Spleen (tissue), 11 donors: ENCODE measurements at regions not wholly inside any gene's neighbourhood (a gene's known extent, or its start where the extent isn't known, plus 50 kb on each side); places are given as distances from the start of the nearest gene placed in this dataset.

Source experiments
- DNase-seq: peaks from one replicate; pipeline ENCODE4 v3.0.0-alpha.2; 2020
- H3K27ac ChIP-seq, 8 donors: fragments of 200-600 bp; sonication (generic) in 7 of 8; 1 replicate in 4 of 8; 2 replicates in 4 of 8; pipeline versions ENCODE4 v1.5.0 to v1.8.0; 2016 to 2021; ENCODE audit warnings: inconsistent platforms in 4 of 8, mild to moderate bottlenecking in 4 of 8, moderate library complexity in 1 of 8
- H3K27me3 ChIP-seq, 7 donors: fragments of 200-600 bp; sonication (generic) in 6 of 7; replicated peaks in 1 of 7; 1 replicate in 4 of 7; 2 replicates in 3 of 7; pipeline versions ENCODE4 v1.5.0 to v1.8.0; 2016 to 2021; ENCODE audit warnings: inconsistent platforms in 3 of 7, mild to moderate bottlenecking in 1 of 7
- H3K36me3 ChIP-seq, 6 donors: fragments of 200-600 bp; sonication (generic) in 5 of 6; 1 replicate in 4 of 6; 2 replicates in 2 of 6; pipeline versions ENCODE4 v1.5.0 to v1.8.0; 2016 to 2021; ENCODE audit warnings: inconsistent platforms in 2 of 6
- H3K4me1 ChIP-seq, 6 donors: fragments of 200-600 bp; sonication (generic) in 5 of 6; 1 replicate in 3 of 6; 2 replicates in 3 of 6; pipeline versions ENCODE4 v1.5.0 to v1.8.0; 2016 to 2021; ENCODE audit warnings: inconsistent platforms in 3 of 6
- H3K4me3 ChIP-seq, 8 donors: fragments of 200-600 bp; sonication (generic) in 7 of 8; 1 replicate in 4 of 8; 2 replicates in 4 of 8; pipeline versions ENCODE4 v1.5.0 to v1.8.0; 2016 to 2021; ENCODE audit warnings: inconsistent platforms in 4 of 8, mild to moderate bottlenecking in 4 of 8, moderate library complexity in 2 of 8
- H3K9me3 ChIP-seq, 8 donors: fragments of 200-600 bp; sonication (generic) in 7 of 8; 1 replicate in 4 of 8; 2 replicates in 4 of 8; pipeline versions ENCODE4 v1.5.0 to v1.8.0; 2016 to 2021; ENCODE audit warnings: inconsistent platforms in 4 of 8
- CTCF ChIP-seq, 11 experiments: fragments of 200-600 bp in 7 of 11; fragments of 450-650 bp in 4 of 11; sonication (generic) in 4 of 11; IDR thresholded peaks in 8 of 11; conservative IDR thresholded peaks in 3 of 11; 1 replicate in 7 of 11; 2 replicates in 4 of 11; pipeline versions ENCODE4 v1.4.0 to v1.8.0; 2016 to 2021; ENCODE audit warnings: antibody characterized with exemption in 11 of 11, inconsistent platforms in 4 of 11, mild to moderate bottlenecking in 1 of 11
- POLR2A ChIP-seq, 3 donors: fragments of 450-650 bp; IDR thresholded peaks; one replicate each; pipeline ENCODE4 v1.5.1; 2017; ENCODE audit warnings: antibody characterized with exemption in 3 of 3, mild to moderate bottlenecking in 1 of 3
- POLR2AphosphoS5 ChIP-seq, 3 donors: sonication (generic); formaldehyde crosslinking; IDR thresholded peaks; one replicate each; pipeline ENCODE4 v1.5.1; 2017; ENCODE audit warnings: antibody characterized with exemption in 3 of 3
- WGBS, 5 donors: extraction: QIAGEN DNeasy Blood & Tissue Kit in 3 of 5; methylation state at CpG; one replicate each; pipeline versions ENCODE4 v1.1.5 to v1.1.7; 2013 to 2018; 5-methylcytosine and 5-hydroxymethylcytosine counted together
- intact Hi-C: fragments of 100-400 bp; cut with DNase I; formaldehyde crosslinking; loops from one replicate; pipeline ENCODE4 v1.15.0; 2023; ENCODE audit warnings: low total_unique reads
- donor health status: healthy with polysubstance abuse.
- donor health status: DM: no; HTN: no; CAD: no; lungs with moderate emphysema.
- donor health status: DM: no; HTN: no; CAD: no.
- donor health status: Bipolar disorder and iron deficiency.
- donor health status: healthy.
- donor health status: DM: no; HTN: no; CAD: no.
- donor health status: DM: yes; HTN: yes; CAD: no.

- intact Hi-C loops: no loop called here
- H3K4me3 ChIP-seq: no peak overlapping the region
- DNase-seq: no peak
- no peak overlapping the region for H3K27ac ChIP-seq
- H3K36me3 ChIP-seq: no peaks in the 10 kb centered on the region
- WGBS, 5 donors: 77 to 87% (median 80%) methylated on average over 4 of the region's 4 CpGs
- TF ChIP-seq CTCF (IDR thresholded peaks at IDR 0.05 in 8 of 11, conservative IDR thresholded peaks at IDR 0.05 in 3 of 11): no peak
- no peak for TF ChIP-seq POLR2A (IDR thresholded peaks at IDR 0.05)
- TF ChIP-seq POLR2AphosphoS5 (IDR thresholded peaks at IDR 0.05): no peak
- H3K27me3 ChIP-seq: no peaks in the 10 kb centered on the region
- H3K4me1 ChIP-seq: no peaks in the 10 kb centered on the region
- H3K9me3 ChIP-seq: no peaks in the 10 kb centered on the region
Measured at GRCh38 chr14:53409969-53410368, 256.8 kb upstream of the DDHD1 start.

DNA sequence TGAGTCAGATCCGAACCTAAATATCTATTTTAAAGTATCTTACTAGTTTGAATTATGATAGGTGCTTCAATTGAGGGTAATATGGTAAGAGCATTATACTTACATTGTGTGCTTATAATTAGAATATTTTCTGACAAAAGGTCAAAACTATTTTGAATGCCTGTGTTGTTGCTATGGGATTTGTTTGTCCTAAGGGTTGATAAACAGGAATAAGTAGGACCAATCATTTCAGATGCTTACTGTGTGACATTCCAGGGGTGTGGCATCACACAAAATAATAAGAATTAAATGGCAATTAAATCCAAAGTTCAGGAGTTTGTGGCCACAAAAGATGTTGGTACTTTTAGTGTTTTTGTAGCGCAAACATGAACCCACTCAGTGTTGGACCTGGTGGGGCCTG, 256.2 kb upstream of the DDHD1 start:
- H3K36me3 ChIP-seq: no peaks in the 10 kb centered on the region
- H3K27me3 ChIP-seq: no peaks in the 10 kb centered on the region
- 75 to 87% (median 78%) methylated on average over 2 of the region's 2 CpGs for WGBS, 5 donors
- H3K4me3 ChIP-seq: no peak overlapping the region
- H3K27ac ChIP-seq: no peak overlapping the region
- intact Hi-C loops: no loop called here
- no peaks in the 10 kb centered on the region for H3K9me3 ChIP-seq
- no peaks in the 10 kb centered on the region for H3K4me1 ChIP-seq
- TF ChIP-seq POLR2AphosphoS5 (IDR thresholded peaks at IDR 0.05) (no peak), POLR2A (IDR thresholded peaks at IDR 0.05) (no peak), CTCF (IDR thresholded peaks at IDR 0.05 in 8 of 11, conservative IDR thresholded peaks at IDR 0.05 in 3 of 11) (no peak)
- no peak for DNase-seq

DNA sequence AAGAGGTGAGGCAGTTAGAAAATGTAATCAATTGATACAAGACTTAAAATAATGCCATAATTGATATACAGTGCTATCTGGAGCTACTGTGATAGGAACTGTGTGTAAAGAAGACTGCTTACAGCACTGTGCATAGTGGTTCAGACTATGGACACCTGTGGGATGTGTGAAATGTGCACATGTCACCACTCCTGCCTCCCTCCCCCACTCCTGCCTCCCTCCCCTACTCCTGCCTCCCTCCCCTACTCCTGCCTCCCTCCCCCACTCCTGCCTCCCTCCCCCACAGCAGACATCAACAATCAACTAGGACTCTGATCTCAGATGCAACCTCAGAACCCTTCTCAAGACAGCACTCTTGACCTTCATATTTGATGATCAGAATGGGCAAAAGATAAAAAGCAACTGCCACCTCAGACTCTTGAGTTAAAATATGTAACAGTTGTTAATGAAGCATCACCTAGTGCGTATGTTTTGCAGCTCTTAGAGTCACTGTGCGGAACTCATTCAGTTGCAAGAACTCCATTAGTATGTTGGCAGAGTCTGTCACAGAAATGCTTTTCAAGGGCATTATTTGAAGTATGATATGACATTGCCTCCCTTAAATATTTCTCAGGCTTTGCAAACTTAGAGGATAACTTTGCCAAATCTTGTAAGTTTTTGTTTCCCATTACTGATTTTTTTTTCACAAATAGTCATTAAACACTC, 255.2 kb upstream of the DDHD1 start:
- Histone ChIP-seq H3K4me3 (no peak overlapping the region), H3K27me3 (no peaks in the 10 kb centered on the region), H3K27ac (no peak overlapping the region), H3K4me1 (no peaks in the 10 kb centered on the region), H3K36me3 (no peaks in the 10 kb centered on the region), H3K9me3 (no peaks in the 10 kb centered on the region)
- WGBS, 5 donors: 84 to 98% (median 90%) methylated on average over 2 of the region's 2 CpGs
- TF ChIP-seq POLR2AphosphoS5 (IDR thresholded peaks at IDR 0.05) (no peak), POLR2A (IDR thresholded peaks at IDR 0.05) (no peak), CTCF (IDR thresholded peaks at IDR 0.05 in 8 of 11, conservative IDR thresholded peaks at IDR 0.05 in 3 of 11) (no peak)
- no peak for DNase-seq
- intact Hi-C loops: no loop called here

DNA sequence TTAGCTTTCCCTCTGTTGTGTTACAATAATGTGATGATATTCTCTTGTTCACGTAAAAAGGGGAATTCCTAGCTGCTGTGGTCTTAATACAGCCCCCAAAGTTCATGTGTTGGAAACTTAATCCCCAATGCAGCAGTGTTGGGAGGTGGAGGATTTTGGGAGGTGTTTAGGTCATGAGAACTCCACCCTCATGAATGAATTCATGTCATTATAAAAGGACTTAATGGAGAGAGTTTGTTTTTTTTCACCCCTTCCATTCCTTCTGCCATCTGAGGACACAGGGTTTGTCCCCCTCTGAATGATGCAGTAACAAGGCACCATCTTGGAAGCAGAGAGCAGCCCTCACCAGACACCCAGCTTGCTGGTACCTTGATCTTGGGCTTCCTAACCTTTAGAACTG, 253.4 kb upstream of the DDHD1 start:
- Histone ChIP-seq H3K4me3 (no peak overlapping the region), H3K4me1 (no peaks in the 10 kb centered on the region), H3K27me3 (no peaks in the 10 kb centered on the region), H3K36me3 (no peaks in the 10 kb centered on the region), H3K9me3 (no peaks in the 10 kb centered on the region), H3K27ac (no peak overlapping the region)
- no peak for DNase-seq
- intact Hi-C loops: no loop called here
- TF ChIP-seq CTCF (IDR thresholded peaks at IDR 0.05 in 8 of 11, conservative IDR thresholded peaks at IDR 0.05 in 3 of 11) (no peak), POLR2A (IDR thresholded peaks at IDR 0.05) (no peak), POLR2AphosphoS5 (IDR thresholded peaks at IDR 0.05) (no peak)
- WGBS, 5 donors: 60 to 71% (median 65%) methylated on average over 1 of the region's 1 CpG
